ENCODE measurements at regions not wholly inside any gene's neighbourhood (a gene's known extent, or its start where the extent isn't known, plus 50 kb on each side); places are given as distances from the start of the nearest gene placed in this dataset.

DNA sequence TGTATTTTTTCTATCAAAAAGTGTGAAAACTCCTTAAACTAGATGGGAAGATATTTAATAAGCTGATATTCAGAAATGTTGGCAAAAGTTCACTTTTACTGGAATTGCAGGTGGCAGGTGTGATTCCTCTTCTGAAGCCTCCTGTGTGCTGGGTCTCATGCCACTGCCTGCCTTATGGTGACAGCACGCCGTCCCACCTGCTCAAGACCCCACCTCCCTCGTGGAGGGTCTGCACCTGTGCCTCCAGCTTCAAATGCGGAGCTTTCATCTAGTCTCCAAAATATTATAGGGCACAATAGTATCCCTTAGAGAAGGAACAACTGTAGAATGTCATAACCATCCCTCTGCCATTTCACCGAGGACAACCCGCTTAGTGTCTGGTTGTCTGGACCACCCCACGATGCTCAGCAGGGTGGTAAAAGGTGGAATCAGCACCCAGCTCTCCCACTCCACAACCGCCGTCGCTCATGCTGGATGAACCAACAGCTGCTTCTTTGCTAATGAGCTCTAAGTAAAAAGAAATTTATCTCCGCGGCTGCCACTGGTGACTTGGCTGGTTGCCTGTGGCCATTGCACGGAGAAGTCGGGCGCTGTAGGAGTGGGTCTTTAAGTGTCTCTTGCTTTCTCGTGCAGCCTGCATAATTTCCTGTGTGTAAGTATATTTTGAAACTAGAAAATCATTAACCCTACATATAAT is 119.3 kb upstream of the TCERG1L start:
- WGBS (ENCODE audit: low lambda C conversion rate, missing lambda C conversion rate): 88% methylated on average over 16 of the region's 16 CpGs
- Histone ChIP-seq H3K4me3 (no peak overlapping the region), H3K4me1 (ENCODE audit: insufficient read depth) (no peaks in the 10 kb centered on the region), H3K9me2 (replicated peaks; ENCODE audit: insufficient read depth) (no peaks in the 10 kb centered on the region), H3K36me3 (replicated peaks; ENCODE audit: insufficient read depth, low read depth) (no peaks in the 10 kb centered on the region), H2AFZ (no peak overlapping the region), H3K27ac (no peak overlapping the region), H3K4me2 (no peak overlapping the region), H3K9me3 (ENCODE audit: low read depth) (no peaks in the 10 kb centered on the region), H4K20me1 (ENCODE audit: insufficient read depth, poor library complexity, severe bottlenecking) (no peaks in the 10 kb centered on the region), H3K79me2 (no peaks in the 10 kb centered on the region), H3K27me3 (peaks cover 21% of the 10 kb centered on the region)
- no peak for DNase-seq (ENCODE audit: low spot score)
- TF ChIP-seq EZH2 (IDR thresholded peaks at IDR 0.05; ENCODE audit: borderline replicate concordance): no peak

DNA sequence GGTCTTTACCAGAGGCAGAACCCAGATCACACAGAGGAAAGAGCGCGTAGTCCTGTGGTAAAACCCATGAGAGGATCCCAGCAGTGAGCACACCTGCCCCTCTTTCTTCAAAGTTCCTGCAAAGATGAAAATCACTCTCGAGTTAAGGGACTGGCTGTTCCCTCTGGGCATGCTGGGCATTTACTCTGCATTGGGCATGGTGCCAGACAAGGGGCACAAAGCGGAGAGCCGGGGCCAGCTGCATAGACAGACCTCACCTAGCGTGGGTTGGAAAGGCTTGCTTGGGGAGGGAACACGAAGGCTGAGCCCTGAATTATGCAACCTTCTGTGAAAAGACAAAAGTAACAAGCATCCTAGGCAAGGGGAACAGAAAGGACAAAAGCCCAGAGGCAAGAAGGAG is 120.0 kb upstream of the TCERG1L start:
- no peak overlapping the region for H3K4me2 ChIP-seq
- H3K9me2 ChIP-seq (replicated peaks; ENCODE audit: insufficient read depth): no peaks in the 10 kb centered on the region
- no peak for DNase-seq (ENCODE audit: low spot score)
- no peaks in the 10 kb centered on the region for H3K9me3 ChIP-seq (ENCODE audit: low read depth)
- H3K27ac ChIP-seq: no peak overlapping the region
- H3K4me1 ChIP-seq (ENCODE audit: insufficient read depth): no peaks in the 10 kb centered on the region
- H4K20me1 ChIP-seq (ENCODE audit: insufficient read depth, poor library complexity, severe bottlenecking): no peaks in the 10 kb centered on the region
- WGBS (ENCODE audit: low lambda C conversion rate, missing lambda C conversion rate): 78% methylated on average over 7 of the region's 7 CpGs
- H3K27me3 ChIP-seq: peaks cover 21% of the 10 kb centered on the region
- no peak overlapping the region for H3K4me3 ChIP-seq
- H3K79me2 ChIP-seq: no peaks in the 10 kb centered on the region
- H2AFZ ChIP-seq: no peak overlapping the region
- no peak for TF ChIP-seq EZH2phosphoT487 (IDR thresholded peaks at IDR 0.05; ENCODE audit: low read depth, severe bottlenecking, unreplicated experiment)
- TF ChIP-seq, protein P1, sequence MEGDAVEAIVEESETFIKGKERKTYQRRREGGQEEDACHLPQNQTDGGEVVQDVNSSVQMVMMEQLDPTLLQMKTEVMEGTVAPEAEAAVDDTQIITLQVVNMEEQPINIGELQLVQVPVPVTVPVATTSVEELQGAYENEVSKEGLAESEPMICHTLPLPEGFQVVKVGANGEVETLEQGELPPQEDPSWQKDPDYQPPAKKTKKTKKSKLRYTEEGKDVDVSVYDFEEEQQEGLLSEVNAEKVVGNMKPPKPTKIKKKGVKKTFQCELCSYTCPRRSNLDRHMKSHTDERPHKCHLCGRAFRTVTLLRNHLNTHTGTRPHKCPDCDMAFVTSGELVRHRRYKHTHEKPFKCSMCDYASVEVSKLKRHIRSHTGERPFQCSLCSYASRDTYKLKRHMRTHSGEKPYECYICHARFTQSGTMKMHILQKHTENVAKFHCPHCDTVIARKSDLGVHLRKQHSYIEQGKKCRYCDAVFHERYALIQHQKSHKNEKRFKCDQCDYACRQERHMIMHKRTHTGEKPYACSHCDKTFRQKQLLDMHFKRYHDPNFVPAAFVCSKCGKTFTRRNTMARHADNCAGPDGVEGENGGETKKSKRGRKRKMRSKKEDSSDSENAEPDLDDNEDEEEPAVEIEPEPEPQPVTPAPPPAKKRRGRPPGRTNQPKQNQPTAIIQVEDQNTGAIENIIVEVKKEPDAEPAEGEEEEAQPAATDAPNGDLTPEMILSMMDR (IDR thresholded peaks at IDR 0.05; ENCODE audit: poor library complexity): no peak
- no peak for TF ChIP-seq EZH2 (IDR thresholded peaks at IDR 0.05; ENCODE audit: borderline replicate concordance)
- H3K36me3 ChIP-seq (replicated peaks; ENCODE audit: insufficient read depth, low read depth): no peaks in the 10 kb centered on the region

DNA sequence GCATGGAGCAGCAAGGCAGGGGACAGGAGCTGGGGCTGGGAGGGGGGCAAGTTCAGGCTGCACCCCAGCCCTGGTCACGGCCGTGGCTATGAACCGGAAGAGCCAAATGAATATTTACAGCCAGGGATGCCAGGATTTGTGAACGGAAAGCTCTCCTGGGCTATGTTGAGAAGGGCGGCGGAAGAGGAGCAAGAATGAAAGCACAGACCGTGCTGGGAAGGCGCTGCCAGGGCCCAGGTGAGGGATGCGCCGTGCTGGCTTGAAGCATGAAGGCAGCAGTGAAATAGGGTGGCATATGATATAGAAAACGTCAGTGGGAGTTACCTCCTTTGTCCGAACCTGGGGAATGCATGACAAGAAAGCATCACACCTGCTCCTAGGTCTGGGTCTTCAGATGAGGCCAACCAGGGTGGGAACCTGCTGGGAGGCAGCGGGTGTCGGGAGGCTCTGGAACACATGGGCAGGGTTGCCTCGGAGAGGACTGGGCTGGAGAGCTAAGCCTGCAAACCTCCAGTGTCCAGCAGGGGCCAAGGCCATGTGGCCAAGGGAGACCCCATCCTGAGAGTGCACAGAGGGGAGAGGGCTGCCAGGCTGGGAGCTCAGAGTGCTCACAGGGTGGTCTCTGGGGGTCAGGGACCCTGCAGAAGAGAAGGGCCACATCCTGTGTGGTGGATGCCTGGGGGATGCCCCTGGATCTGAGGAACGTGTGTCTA is 120.6 kb upstream of the TCERG1L start:
- Histone ChIP-seq H3K4me1 (ENCODE audit: insufficient read depth) (no peaks in the 10 kb centered on the region), H3K27ac (no peak overlapping the region), H2AFZ (no peak overlapping the region), H3K9me2 (replicated peaks; ENCODE audit: insufficient read depth) (no peaks in the 10 kb centered on the region), H3K79me2 (no peaks in the 10 kb centered on the region), H3K36me3 (replicated peaks; ENCODE audit: insufficient read depth, low read depth) (no peaks in the 10 kb centered on the region), H3K4me2 (no peak overlapping the region), H3K9me3 (ENCODE audit: low read depth) (no peaks in the 10 kb centered on the region), H4K20me1 (ENCODE audit: insufficient read depth, poor library complexity, severe bottlenecking) (no peaks in the 10 kb centered on the region), H3K4me3 (no peak overlapping the region), H3K27me3 (peaks cover 21% of the 10 kb centered on the region)
- 91% methylated on average over 16 of the region's 16 CpGs for WGBS (ENCODE audit: low lambda C conversion rate, missing lambda C conversion rate)
- no peak for DNase-seq (ENCODE audit: low spot score)
- TF ChIP-seq EZH2phosphoT487 (IDR thresholded peaks at IDR 0.05; ENCODE audit: low read depth, severe bottlenecking, unreplicated experiment) (no peak), EZH2 (IDR thresholded peaks at IDR 0.05; ENCODE audit: borderline replicate concordance) (no peak)
- TF ChIP-seq, protein P1 (IDR thresholded peaks at IDR 0.05; ENCODE audit: poor library complexity): no peak

DNA sequence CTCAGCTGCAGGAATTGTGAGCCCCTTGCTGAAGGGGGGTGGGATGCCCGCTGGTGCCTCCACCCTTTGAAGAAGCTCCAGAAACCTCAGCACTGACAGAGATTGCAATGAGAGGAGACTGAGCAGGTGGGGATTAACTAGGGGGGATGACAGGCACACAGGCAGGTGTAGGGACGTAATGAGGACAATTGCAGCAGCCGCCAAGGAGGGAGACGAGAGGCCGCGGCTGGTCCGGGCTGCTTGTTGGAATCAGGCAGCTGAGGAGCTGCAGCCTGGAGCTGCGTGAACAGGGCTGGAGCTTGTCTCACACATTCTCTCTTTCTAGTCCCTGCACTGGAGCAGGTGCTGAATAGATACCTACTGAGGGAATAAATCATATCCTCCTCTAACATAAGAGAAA is 122.0 kb upstream of the TCERG1L start:
- Histone ChIP-seq H3K36me3 (replicated peaks; ENCODE audit: insufficient read depth, low read depth) (no peaks in the 10 kb centered on the region), H3K27ac (no peak overlapping the region), H4K20me1 (ENCODE audit: insufficient read depth, poor library complexity, severe bottlenecking) (no peaks in the 10 kb centered on the region), H3K4me3 (no peak overlapping the region), H3K27me3 (peaks cover 21% of the 10 kb centered on the region), H3K4me2 (no peak overlapping the region), H3K9me2 (replicated peaks; ENCODE audit: insufficient read depth) (no peaks in the 10 kb centered on the region), H3K79me2 (no peaks in the 10 kb centered on the region), H3K4me1 (ENCODE audit: insufficient read depth) (no peaks in the 10 kb centered on the region), H3K9me3 (ENCODE audit: low read depth) (no peaks in the 10 kb centered on the region), H2AFZ (no peak overlapping the region)
- TF ChIP-seq EZH2phosphoT487 (IDR thresholded peaks at IDR 0.05; ENCODE audit: low read depth, severe bottlenecking, unreplicated experiment) (no peak), EZH2 (IDR thresholded peaks at IDR 0.05; ENCODE audit: borderline replicate concordance) (no peak)
- TF ChIP-seq, protein P1 (IDR thresholded peaks at IDR 0.05; ENCODE audit: poor library complexity): no peak
- DNase-seq (ENCODE audit: low spot score): no peak
- WGBS (ENCODE audit: low lambda C conversion rate, missing lambda C conversion rate): 85% methylated on average over 8 of the region's 8 CpGs
